ENCODE measurements at regions not wholly inside any gene's neighbourhood (a gene's known extent, or its start where the extent isn't known, plus 50 kb on each side); places are given as distances from the start of the nearest gene placed in this dataset.

GRCh38 chr5:3354606-3355005 lies 241.0 kb upstream of the IRX1 start:
- TF ChIP-seq, protein P1, sequence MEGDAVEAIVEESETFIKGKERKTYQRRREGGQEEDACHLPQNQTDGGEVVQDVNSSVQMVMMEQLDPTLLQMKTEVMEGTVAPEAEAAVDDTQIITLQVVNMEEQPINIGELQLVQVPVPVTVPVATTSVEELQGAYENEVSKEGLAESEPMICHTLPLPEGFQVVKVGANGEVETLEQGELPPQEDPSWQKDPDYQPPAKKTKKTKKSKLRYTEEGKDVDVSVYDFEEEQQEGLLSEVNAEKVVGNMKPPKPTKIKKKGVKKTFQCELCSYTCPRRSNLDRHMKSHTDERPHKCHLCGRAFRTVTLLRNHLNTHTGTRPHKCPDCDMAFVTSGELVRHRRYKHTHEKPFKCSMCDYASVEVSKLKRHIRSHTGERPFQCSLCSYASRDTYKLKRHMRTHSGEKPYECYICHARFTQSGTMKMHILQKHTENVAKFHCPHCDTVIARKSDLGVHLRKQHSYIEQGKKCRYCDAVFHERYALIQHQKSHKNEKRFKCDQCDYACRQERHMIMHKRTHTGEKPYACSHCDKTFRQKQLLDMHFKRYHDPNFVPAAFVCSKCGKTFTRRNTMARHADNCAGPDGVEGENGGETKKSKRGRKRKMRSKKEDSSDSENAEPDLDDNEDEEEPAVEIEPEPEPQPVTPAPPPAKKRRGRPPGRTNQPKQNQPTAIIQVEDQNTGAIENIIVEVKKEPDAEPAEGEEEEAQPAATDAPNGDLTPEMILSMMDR (IDR thresholded peaks at IDR 0.05): no peak
- intact Hi-C loops (cut with micrococcal nuclease): no loop called here
- Mint-ChIP-seq H3K9me3 (peaks cover 7% of the 10 kb centered on the region), H3K4me1 (no peaks in the 10 kb centered on the region), H3K27ac (no peak overlapping the region), H3K4me3 (no peak overlapping the region), H3K27me3 (no peaks in the 10 kb centered on the region), H3K36me3 (ENCODE audit: low read depth) (no peaks in the 10 kb centered on the region)
- ATAC-seq (ENCODE audit: low read depth): no peak
- POLR2A ChIA-PET: no interaction called here
- DNase-seq: no peak
- CTCF ChIA-PET: no interaction called here

- DNase-seq (no peak), ATAC-seq (ENCODE audit: low read depth) (no peak)
- H3K4me3 Mint-ChIP-seq: no peak overlapping the region
- H3K4me1 Mint-ChIP-seq: no peaks in the 10 kb centered on the region
- H3K9me3 Mint-ChIP-seq: peaks cover 7% of the 10 kb centered on the region
- H3K27ac Mint-ChIP-seq: no peak overlapping the region
- intact Hi-C loops (cut with micrococcal nuclease): no loop called here
- no peaks in the 10 kb centered on the region for H3K36me3 Mint-ChIP-seq (ENCODE audit: low read depth)
- CTCF ChIA-PET: no interaction called here
- POLR2A ChIA-PET: no interaction called here
- TF ChIP-seq, protein P1 (IDR thresholded peaks at IDR 0.05): no peak
- no peaks in the 10 kb centered on the region for H3K27me3 Mint-ChIP-seq
Observed at GRCh38 chr5:3353561-3353960, 242.1 kb upstream of the IRX1 start.

- TF ChIP-seq, protein P1 (IDR thresholded peaks at IDR 0.05): no peak
- Mint-ChIP-seq H3K36me3 (ENCODE audit: low read depth) (no peaks in the 10 kb centered on the region), H3K9me3 (peaks cover 7% of the 10 kb centered on the region), H3K27ac (no peak overlapping the region), H3K27me3 (no peaks in the 10 kb centered on the region), H3K4me1 (no peaks in the 10 kb centered on the region), H3K4me3 (no peak overlapping the region)
- intact Hi-C loops (cut with micrococcal nuclease): no loop called here
- ChIA-PET CTCF (no interaction called here), POLR2A (no interaction called here)
- no peak for DNase-seq
- ATAC-seq (ENCODE audit: low read depth): no peak
Observed at GRCh38 chr5:3352711-3353110, 242.9 kb upstream of the IRX1 start.

- Mint-ChIP-seq H3K4me3 (no peak overlapping the region), H3K4me1 (no peaks in the 10 kb centered on the region), H3K36me3 (ENCODE audit: low read depth) (no peaks in the 10 kb centered on the region), H3K27ac (no peak overlapping the region), H3K9me3 (peaks cover 5% of the 10 kb centered on the region), H3K27me3 (no peaks in the 10 kb centered on the region)
- TF ChIP-seq, protein P1 (IDR thresholded peaks at IDR 0.05): no peak
- intact Hi-C loops (cut with micrococcal nuclease): no loop called here
- CTCF ChIA-PET: no interaction called here
- no peak for DNase-seq
- POLR2A ChIA-PET: no interaction called here
- ATAC-seq (ENCODE audit: low read depth): no peak
Observed at GRCh38 chr5:3351581-3352442, 243.8 kb upstream of the IRX1 start.

DNA sequence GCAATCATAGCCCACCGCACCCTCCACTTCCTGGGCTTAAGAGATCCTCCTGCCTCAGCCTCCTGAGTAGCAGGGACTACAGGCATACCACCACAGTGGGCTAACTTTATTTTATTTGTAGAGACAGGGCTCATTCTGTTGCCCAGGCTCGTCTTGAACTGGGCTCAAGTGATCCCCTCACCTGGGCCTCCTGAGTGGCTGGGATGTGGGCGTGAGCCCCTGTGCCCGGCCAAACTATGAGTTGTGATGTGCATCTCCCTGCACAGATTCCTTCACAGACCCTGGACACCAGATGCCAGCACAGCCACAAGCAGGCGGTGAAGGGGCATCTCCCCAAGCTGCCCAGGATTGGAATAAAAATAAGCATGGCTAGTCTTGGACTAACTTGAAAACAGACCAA lies 244.9 kb upstream of the IRX1 start:
- no peak for DNase-seq
- Mint-ChIP-seq H3K9me3 (peaks cover 4% of the 10 kb centered on the region), H3K27ac (no peak overlapping the region), H3K4me3 (no peak overlapping the region), H3K36me3 (ENCODE audit: low read depth) (no peaks in the 10 kb centered on the region), H3K4me1 (no peaks in the 10 kb centered on the region), H3K27me3 (no peaks in the 10 kb centered on the region)
- ChIA-PET POLR2A (no interaction called here), CTCF (no interaction called here)
- intact Hi-C loops (cut with micrococcal nuclease): no loop called here
- no peak for ATAC-seq (ENCODE audit: low read depth)
- TF ChIP-seq, protein P1 (IDR thresholded peaks at IDR 0.05): no peak

All from activated B cell treated with CpG ODN at 0.5 μM for 24 hours (primary cell).